Endometrium (tissue), 2 donors: ENCODE measurements at regions not wholly inside any gene's neighbourhood (a gene's known extent, or its start where the extent isn't known, plus 50 kb on each side); places are given as distances from the start of the nearest gene placed in this dataset.

Source experiments
- FAIRE-seq: peaks from 2 replicates; lab custom pipeline; 2012; peaks lifted over from hg19 to GRCh38; lab: Jason Lieb, UNC
- donor health status: control.
- donor health status: control.

GRCh38 chr1:239263801-239264200, 122.6 kb upstream of the CHRM3 start:
- no peak for FAIRE-seq

- no peak for FAIRE-seq
Observed at GRCh38 chr1:239262538-239262937, 123.8 kb upstream of the CHRM3 start.

GRCh38 chr1:239261521-239261920, 124.8 kb upstream of the CHRM3 start:
- FAIRE-seq = no peak

GRCh38 chr1:239260842-239261241, 125.5 kb upstream of the CHRM3 start:
- FAIRE-seq = no peak

- FAIRE-seq = no peak
Observed at GRCh38 chr1:239255628-239256160, 130.7 kb upstream of the CHRM3 start.

- FAIRE-seq = no peak
Observed at GRCh38 chr1:239254999-239255398, 131.4 kb upstream of the CHRM3 start.

GRCh38 chr1:239253032-239253431, 133.3 kb upstream of the CHRM3 start:
- no peak for FAIRE-seq

- FAIRE-seq = no peak
Observed at GRCh38 chr1:239250353-239251035, 135.9 kb upstream of the CHRM3 start.

GRCh38 chr1:239247285-239247684, 139.1 kb upstream of the CHRM3 start:
- no peak for FAIRE-seq

- no peak for FAIRE-seq
Observed at GRCh38 chr1:239244084-239244483, 142.3 kb upstream of the CHRM3 start.

- FAIRE-seq = no peak
Observed at GRCh38 chr1:239243006-239243405, 143.4 kb upstream of the CHRM3 start.

- no peak for FAIRE-seq
Observed at GRCh38 chr1:239242404-239242803, 144.0 kb upstream of the CHRM3 start.

GRCh38 chr1:239240736-239241135, 145.6 kb upstream of the CHRM3 start:
- FAIRE-seq = no peak

- no peak for FAIRE-seq
Observed at GRCh38 chr1:239239529-239239928, 146.8 kb upstream of the CHRM3 start.

GRCh38 chr1:239237912-239238311, 148.5 kb upstream of the CHRM3 start:
- FAIRE-seq = no peak

- FAIRE-seq = no peak
Observed at GRCh38 chr1:239233626-239234025, 152.7 kb upstream of the CHRM3 start.

GRCh38 chr1:239232921-239233320, 153.4 kb upstream of the CHRM3 start:
- FAIRE-seq = no peak

- no peak for FAIRE-seq
Observed at GRCh38 chr1:239228451-239228850, 157.9 kb upstream of the CHRM3 start.

- no peak for FAIRE-seq
Observed at GRCh38 chr1:239225396-239225795, 161.0 kb upstream of the CHRM3 start.

- FAIRE-seq = no peak
Observed at GRCh38 chr1:239224100-239224499, 162.3 kb upstream of the CHRM3 start.

- no peak for FAIRE-seq
Observed at GRCh38 chr1:239222999-239223398, 163.4 kb upstream of the CHRM3 start.

- FAIRE-seq = no peak
Observed at GRCh38 chr1:239221656-239222055, 164.7 kb upstream of the CHRM3 start.

GRCh38 chr1:239219679-239220078, 166.7 kb upstream of the CHRM3 start:
- no peak for FAIRE-seq

- no peak for FAIRE-seq
Observed at GRCh38 chr1:239218301-239218700, 168.1 kb upstream of the CHRM3 start.
